ENCODE measurements at regions not wholly inside any gene's neighbourhood (a gene's known extent, or its start where the extent isn't known, plus 50 kb on each side); places are given as distances from the start of the nearest gene placed in this dataset.

- no peaks in the 10 kb centered on the region; a peak in 1 of 4 replicates for H3K79me2 ChIP-seq (ENCODE audit: control insufficient read depth in 1 of 2, insufficient read depth in 2 of 2, low read length in 2 of 2)
- H3K23me2 ChIP-seq (ENCODE audit: low read depth, low read length), result no peaks in the 10 kb centered on the region
- H3K4me3 ChIP-seq (ENCODE audit: extremely low read depth in 1 of 4, insufficient read depth in 2 of 4, low read depth in 3 of 4, low read length in 4 of 4), result no peak overlapping the region
- no peak overlapping the region for H2AFZ ChIP-seq (ENCODE audit: low read length)
- no peak overlapping the region for H4K8ac ChIP-seq (ENCODE audit: extremely low read depth, insufficient read depth, low read length)
- H4K5ac ChIP-seq (ENCODE audit: insufficient read length, low read depth, low read length), result no peak overlapping the region
- no peak overlapping the region for H3K4me2 ChIP-seq (ENCODE audit: insufficient read depth in 1 of 2, low read depth in 2 of 2, low read length in 2 of 2)
- no peak overlapping the region for H3K18ac ChIP-seq (ENCODE audit: extremely low read depth, low read length)
- no peak overlapping the region for H3K56ac ChIP-seq (replicated peaks; ENCODE audit: insufficient read length, low read depth, low read length)
- H2BK20ac ChIP-seq (ENCODE audit: low read length), result no peak overlapping the region
- no peaks in the 10 kb centered on the region for H3K79me1 ChIP-seq (ENCODE audit: low read depth, low read length)
- no peak overlapping the region for H2BK120ac ChIP-seq (replicated peaks; ENCODE audit: low read depth, low read length)
- H3K14ac ChIP-seq (ENCODE audit: insufficient read length), result no peak overlapping the region
- no peak for DNase-seq (ENCODE audit: low read depth in 1 of 2, low spot score in 2 of 2)
- no peaks in the 10 kb centered on the region for H3K36me3 ChIP-seq (ENCODE audit: control insufficient read depth in 2 of 4, insufficient read depth in 4 of 4, low read length in 3 of 4)
- H2BK15ac ChIP-seq (ENCODE audit: low read length), result no peak overlapping the region
- H3K23ac ChIP-seq (ENCODE audit: insufficient read length), result no peak overlapping the region
- no peak overlapping the region for H3K9ac ChIP-seq (replicated peaks in 1 of 4; ENCODE audit: extremely low read depth in 1 of 4, low read depth in 3 of 4, low read length in 3 of 4)
- POLR2A ChIA-PET (ENCODE audit: partially characterized antibody), result interaction anchor here (1.0 kb wide), 1 partner anchor 14 kb away, joined by 3 read pairs; no protein-coding TSS in a partner anchor
- CTCF ChIA-PET (ENCODE audit: partially characterized antibody), result interaction anchor here (1.0 to 1.8 kb wide), 4 partner anchors 17 to 680 kb away, joined by 3 to 6 read pairs (median 4); no protein-coding TSS in a partner anchor
- H2BK5ac ChIP-seq (ENCODE audit: low read depth, low read length), result no peak overlapping the region
- no peak overlapping the region for H3K27ac ChIP-seq (ENCODE audit: low read depth, low read length)
- no peaks in the 10 kb centered on the region; a peak in 1 of 4 replicates for H3K9me3 ChIP-seq (ENCODE audit: insufficient read depth in 2 of 2, low read depth in 1 of 2, low read length in 1 of 2)
- no peak for FAIRE-seq
- WGBS, 2 experiments (ENCODE audit: extremely low coverage in 1 of 2, insufficient coverage in 1 of 2, insufficient read length in 1 of 2, insufficient replicate concordance in 2 of 2, low coverage in 1 of 2, low lambda C conversion rate in 2 of 2, missing lambda C conversion rate in 1 of 2), result 67% methylated on average over 1 of the region's 1 CpG; no CpG with 5 or more reads in 1 of the 2 experiments
- H4K20me1 ChIP-seq (replicated peaks in 1 of 2; ENCODE audit: control insufficient read depth in 1 of 2, insufficient read depth in 2 of 2, low read length in 2 of 2), result no peaks in the 10 kb centered on the region
- no peak overlapping the region for H2AK5ac ChIP-seq (ENCODE audit: low read depth, low read length)
- no peak overlapping the region for H2BK12ac ChIP-seq (ENCODE audit: low read depth, low read length)
- peaks cover 0 to 1% (median 0%) of the 10 kb centered on the region in 4 experiments; a peak in 1 of 7 replicates for H3K27me3 ChIP-seq (replicated peaks in 1 of 4; ENCODE audit: control insufficient read depth in 3 of 4, extremely low read depth in 1 of 4, insufficient read depth in 3 of 4, low read length in 3 of 4)
- H3K4me1 ChIP-seq (replicated peaks in 1 of 4; ENCODE audit: control insufficient read depth in 3 of 4, insufficient read depth in 4 of 4, low read length in 3 of 4), result no peaks in the 10 kb centered on the region
- H3K4ac ChIP-seq (replicated peaks; ENCODE audit: insufficient read length, low read depth, low read length), result no peak overlapping the region
- no peak overlapping the region for H4K91ac ChIP-seq (replicated peaks; ENCODE audit: insufficient read length, low read length)
- TF ChIP-seq SUZ12 (IDR thresholded peaks at IDR 0.05; ENCODE audit: low read length) (no peak), CTBP2 (IDR thresholded peaks at IDR 0.05; ENCODE audit: borderline replicate concordance, insufficient read depth, insufficient read length, low read length) (no peak), ZNF274 (IDR thresholded peaks at IDR 0.05; ENCODE audit: borderline replicate concordance, extremely low read depth, low read length) (no peak), GABPA (IDR thresholded peaks at IDR 0.05; ENCODE audit: borderline replicate concordance, insufficient read depth, low read length) (no peak), RBBP5 (IDR thresholded peaks at IDR 0.05; ENCODE audit: borderline replicate concordance, low read depth, low read length) (no peak)
These were observed 109.6 kb upstream of the CDH5 start for GRCh38 chr16:66256919-66257318.

Data from H1 (cell line).